ENCODE measurements at regions not wholly inside any gene's neighbourhood (a gene's known extent, or its start where the extent isn't known, plus 50 kb on each side); places are given as distances from the start of the nearest gene placed in this dataset.

GRCh38 chr11:127675581-127675980 lies 675.0 kb upstream of the KIRREL3 start:
- no peak for TF ChIP-seq CTCF (IDR thresholded peaks at IDR 0.05; ENCODE audit: low read depth, low read length, missing control alignments)
- H3K4me3 ChIP-seq (ENCODE audit: low read depth, low read length) = no peak overlapping the region
- no peak for DNase-seq (ENCODE audit: low read depth)

GRCh38 chr11:127674754-127675153 lies 674.2 kb upstream of the KIRREL3 start:
- no peak for TF ChIP-seq CTCF (IDR thresholded peaks at IDR 0.05; ENCODE audit: low read depth, low read length, missing control alignments)
- DNase-seq (ENCODE audit: low read depth) = no peak
- no peak overlapping the region for H3K4me3 ChIP-seq (ENCODE audit: low read depth, low read length)

- no peak overlapping the region for H3K4me3 ChIP-seq (ENCODE audit: low read depth, low read length)
- no peak for TF ChIP-seq CTCF (IDR thresholded peaks at IDR 0.05; ENCODE audit: low read depth, low read length, missing control alignments)
- no peak for DNase-seq (ENCODE audit: low read depth)
Measured at GRCh38 chr11:127670374-127671119, 670.0 kb upstream of the KIRREL3 start.

GRCh38 chr11:127656116-127656836 lies 655.7 kb upstream of the KIRREL3 start:
- no peak overlapping the region for H3K4me3 ChIP-seq (ENCODE audit: low read depth, low read length)
- no peak for DNase-seq (ENCODE audit: low read depth)
- no peak for TF ChIP-seq CTCF (IDR thresholded peaks at IDR 0.05; ENCODE audit: low read depth, low read length, missing control alignments)

GRCh38 chr11:127653076-127653475 lies 652.5 kb upstream of the KIRREL3 start:
- no peak for TF ChIP-seq CTCF (IDR thresholded peaks at IDR 0.05; ENCODE audit: low read depth, low read length, missing control alignments)
- H3K4me3 ChIP-seq (ENCODE audit: low read depth, low read length) = no peak overlapping the region
- DNase-seq (ENCODE audit: low read depth) = no peak

GRCh38 chr11:127651888-127652221 lies 651.3 kb upstream of the KIRREL3 start:
- DNase-seq (ENCODE audit: low read depth) = no peak
- no peak for TF ChIP-seq CTCF (IDR thresholded peaks at IDR 0.05; ENCODE audit: low read depth, low read length, missing control alignments)
- no peak overlapping the region for H3K4me3 ChIP-seq (ENCODE audit: low read depth, low read length)

All from GM12864 (cell line).